GM18519 (cell line): ENCODE measurements at regions not wholly inside any gene's neighbourhood (a gene's known extent, or its start where the extent isn't known, plus 50 kb on each side); places are given as distances from the start of the nearest gene placed in this dataset.

ENCODE experiments used
- ATAC-seq: cut with Tn5 transposase; IDR thresholded peaks from one replicate; pipeline ENCODE4 v1.9.1; 2021; ENCODE audit warnings: mild to moderate bottlenecking, moderate library complexity; ENCODE audit not compliant: unreplicated experiment, low FRiP score

GRCh38 chr12:34340534-34341361 lies 318.5 kb downstream of the ALG10 start:
- no peak for ATAC-seq

GRCh38 chr12:34341362-34341733 lies 319.1 kb downstream of the ALG10 start:
- no peak for ATAC-seq

GRCh38 chr12:34342048-34342447 lies 319.8 kb downstream of the ALG10 start:
- ATAC-seq = no peak

- no peak for ATAC-seq
These were observed 321.0 kb downstream of the ALG10 start for GRCh38 chr12:34343345-34343744.

- no peak for ATAC-seq
These were observed 321.5 kb downstream of the ALG10 start for GRCh38 chr12:34343766-34344165.

- ATAC-seq = no peak
These were observed 322.7 kb downstream of the ALG10 start for GRCh38 chr12:34344851-34345522.

GRCh38 chr12:34345801-34346200 lies 323.5 kb downstream of the ALG10 start:
- no peak for ATAC-seq

GRCh38 chr12:34346372-34347034 lies 324.2 kb downstream of the ALG10 start:
- ATAC-seq = no peak

GRCh38 chr12:34347367-34347766 lies 325.1 kb downstream of the ALG10 start:
- no peak for ATAC-seq

GRCh38 chr12:34348064-34348463 lies 325.8 kb downstream of the ALG10 start:
- no peak for ATAC-seq

GRCh38 chr12:34348836-34349672 lies 326.8 kb downstream of the ALG10 start:
- no peak for ATAC-seq

- no peak for ATAC-seq
These were observed 327.3 kb downstream of the ALG10 start for GRCh38 chr12:34349673-34349961.

GRCh38 chr12:34350092-34351041 lies 328.1 kb downstream of the ALG10 start:
- no peak for ATAC-seq

- no peak for ATAC-seq
These were observed 329.8 kb downstream of the ALG10 start for GRCh38 chr12:34352098-34352497.

GRCh38 chr12:34354239-34355200 lies 332.2 kb downstream of the ALG10 start:
- ATAC-seq = no peak

- no peak for ATAC-seq
These were observed 334.1 kb downstream of the ALG10 start for GRCh38 chr12:34356233-34356987.

GRCh38 chr12:34357791-34358190 lies 335.5 kb downstream of the ALG10 start:
- ATAC-seq = no peak

GRCh38 chr12:34358198-34358597 lies 335.9 kb downstream of the ALG10 start:
- ATAC-seq = no peak
